SK-N-SH (cell line): ENCODE measurements at regions not wholly inside any gene's neighbourhood (a gene's known extent, or its start where the extent isn't known, plus 50 kb on each side); places are given as distances from the start of the nearest gene placed in this dataset.

Experiments used
- CTCF ChIA-PET: fragments of 300-600, 350-600 bp; formaldehyde crosslinking; extraction: SDS; loops from one replicate; lab custom pipeline; 2021; lab: Yijun Ruan, JAX
- POLR2A ChIA-PET: fragments of 350-600 bp; sonication (Branson Sonifier 250); formaldehyde crosslinking; extraction: SDS; loops from one replicate; lab custom pipeline; 2020; ENCODE audit warnings: antibody characterized with exemption, inconsistent platforms; lab: Yijun Ruan, JAX
- DNase-seq: peaks from one replicate; pipeline ENCODE4 v3.0.0; 2012
- H2AFZ ChIP-seq: fragments of 200-600 bp; sonication (generic); 2 replicates; pipeline ENCODE4 v1.8.1; 2016; ENCODE audit warnings: antibody characterized with exemption, mild to moderate bottlenecking, low read depth
- H3F3A ChIP-seq: fragments of 200-600 bp; sonication (generic); replicated peaks from 2 replicates; pipeline ENCODE3; 2016; ENCODE audit warnings: antibody characterized with exemption, mild to moderate bottlenecking; ENCODE audit not compliant: insufficient read depth
- H3K27ac ChIP-seq, 2 experiments: fragments of 200-500 bp in 1 of 2; fragments of 200-600 bp in 1 of 2; sonication (Bioruptor generic) in 1 of 2; sonication (generic), shearing (Covaris generic) in 1 of 2; 2 replicates each; pipeline versions ENCODE4 v1.5.1 to v1.6.1; 2014 to 2016; ENCODE audit warnings: low read depth in 2 of 2, inconsistent platforms in 1 of 2, low read length in 1 of 2, mild to moderate bottlenecking in 1 of 2, mixed read lengths in 1 of 2
- H3K27me3 ChIP-seq: fragments of 200-600 bp; sonication (generic), shearing (Covaris generic); 2 replicates; pipeline ENCODE4 v1.6.1; 2016; ENCODE audit warnings: mixed run types; ENCODE audit not compliant: insufficient read depth
- H3K36me3 ChIP-seq, 2 experiments: fragments of 200-500 bp in 1 of 2; fragments of 200-600 bp in 1 of 2; sonication (Bioruptor generic) in 1 of 2; sonication (generic) in 1 of 2; replicated peaks in 1 of 2; 2 replicates each; pipeline versions ENCODE3 to v1.5.1; 2014 to 2016; ENCODE audit warnings: low read length in 1 of 2, mild to moderate bottlenecking in 1 of 2; ENCODE audit not compliant: insufficient read depth in 2 of 2, control insufficient read depth in 1 of 2
- H3K4me1 ChIP-seq, 2 experiments: fragments of 200-500 bp in 1 of 2; fragments of 200-600 bp in 1 of 2; sonication (Bioruptor generic) in 1 of 2; sonication (generic), shearing (Covaris generic) in 1 of 2; 2 replicates each; pipeline versions ENCODE4 v1.5.1 to v1.6.1; 2014 to 2016; ENCODE audit warnings: low read depth in 1 of 2, low read length in 1 of 2, mixed run types in 1 of 2; ENCODE audit not compliant: insufficient read depth in 2 of 2, control insufficient read depth in 1 of 2
- H3K4me2 ChIP-seq: fragments of 200-600 bp; sonication (generic), shearing (Covaris generic); 2 replicates; pipeline ENCODE4 v1.6.1; 2017; ENCODE audit warnings: mixed run types
- H3K4me3 ChIP-seq, 2 experiments: fragments of 200-500 bp in 1 of 2; fragments of 200-600 bp in 1 of 2; sonication (Bioruptor generic) in 1 of 2; sonication (generic), shearing (Covaris generic) in 1 of 2; 2 replicates each; pipeline versions ENCODE4 v1.5.1 to v1.8.1; 2014 to 2016; ENCODE audit warnings: low read depth in 2 of 2, inconsistent platforms in 1 of 2, low read length in 1 of 2, mild to moderate bottlenecking in 1 of 2, mixed read lengths in 1 of 2, moderate library complexity in 1 of 2
- H3K79me2 ChIP-seq: fragments of 200-600 bp; sonication (generic); 2 replicates; pipeline ENCODE4 v1.8.1; 2017; ENCODE audit warnings: mild to moderate bottlenecking; ENCODE audit not compliant: insufficient read depth
- H3K9ac ChIP-seq: fragments of 200-600 bp; sonication (generic); 2 replicates; pipeline ENCODE4 v1.6.1; 2017; ENCODE audit warnings: mixed run types
- H3K9me2 ChIP-seq: fragments of 200-600 bp; sonication (generic); 2 replicates; pipeline ENCODE4 v1.6.1; 2017; ENCODE audit warnings: mixed run types
- H3K9me3 ChIP-seq: fragments of 200-600 bp; sonication (generic); 2 replicates; pipeline ENCODE4 v1.6.1; 2017; ENCODE audit warnings: mixed run types, mild to moderate bottlenecking, moderate library complexity
- H4K20me1 ChIP-seq: fragments of 200-600 bp; sonication (generic); 2 replicates; pipeline ENCODE4 v1.6.1; 2017; ENCODE audit warnings: mild to moderate bottlenecking, mixed run types; ENCODE audit not compliant: insufficient read depth
- CHD2 ChIP-seq: fragments of 150-350 bp; IDR thresholded peaks from 2 replicates; pipeline ENCODE4 v1.6.1; 2018; ENCODE audit warnings: low read length; ENCODE audit not compliant: partially characterized antibody
- CTCF ChIP-seq: fragments of 200-600 bp; sonication (generic); IDR thresholded peaks from 2 replicates; pipeline ENCODE4 v1.6.1; 2017; ENCODE audit warnings: antibody characterized with exemption, mild to moderate bottlenecking, moderate library complexity
- EZH2phosphoT487 ChIP-seq: fragments of 200-600 bp; sonication (generic); IDR thresholded peaks from 2 replicates; pipeline ENCODE4 v1.6.1; 2017; ENCODE audit warnings: low read depth, mixed run types, mild to moderate bottlenecking, antibody characterized with exemption, moderate library complexity, borderline replicate concordance
- FOSL2 ChIP-seq: IDR thresholded peaks from 2 replicates; pipeline ENCODE4 v1.4.0; 2012; ENCODE audit warnings: low read depth, mild to moderate bottlenecking, moderate library complexity, borderline replicate concordance
- FOXM1 ChIP-seq: IDR thresholded peaks from 2 replicates; pipeline ENCODE4 v1.4.0; 2012; ENCODE audit warnings: low read depth, mild to moderate bottlenecking
- GABPA ChIP-seq: IDR thresholded peaks from 2 replicates; pipeline ENCODE4 v1.4.0; 2012; ENCODE audit warnings: low read depth, mild to moderate bottlenecking
- MAX ChIP-seq: IDR thresholded peaks from 2 replicates; pipeline ENCODE4 v1.4.0; 2012; ENCODE audit warnings: low read depth
- MEF2A ChIP-seq: IDR thresholded peaks from 2 replicates; pipeline ENCODE4 v1.4.0; 2012; ENCODE audit warnings: low read depth, borderline replicate concordance
- NRF1 ChIP-seq: IDR thresholded peaks from 2 replicates; pipeline ENCODE4 v1.6.1; 2012; ENCODE audit warnings: low read depth, mild to moderate bottlenecking, low read length
- POLR2AphosphoS5 ChIP-seq: IDR thresholded peaks from 2 replicates; pipeline ENCODE4 v1.6.1; 2012; ENCODE audit warnings: low read depth, low read length
- RAD21 ChIP-seq: IDR thresholded peaks from 2 replicates; pipeline ENCODE4 v1.6.1; 2012; ENCODE audit warnings: mild to moderate bottlenecking, low read length
- RCOR1 ChIP-seq: fragments of 150-350 bp; IDR thresholded peaks from 2 replicates; pipeline ENCODE4 v1.6.1; 2017; ENCODE audit warnings: antibody characterized with exemption, low read length
- REST ChIP-seq: IDR thresholded peaks from 2 replicates; pipeline ENCODE4 v1.6.1; 2012; ENCODE audit warnings: mild to moderate bottlenecking, low read depth, low read length, moderate library complexity
- RXRA ChIP-seq: IDR thresholded peaks from 2 replicates; pipeline ENCODE4 v1.4.0; 2012; ENCODE audit warnings: low read depth, mild to moderate bottlenecking, borderline replicate concordance
- SIN3A ChIP-seq: IDR thresholded peaks from 2 replicates; pipeline ENCODE4 v1.6.1; 2012; ENCODE audit warnings: low read depth, mild to moderate bottlenecking, low read length, moderate library complexity, borderline replicate concordance
- SMC3 ChIP-seq: IDR thresholded peaks from 2 replicates; pipeline ENCODE4 v1.6.1; 2012; ENCODE audit warnings: low read depth, low read length, improper control_type of control experiment
- TCF12 ChIP-seq: IDR thresholded peaks from 2 replicates; pipeline ENCODE4 v1.4.0; 2012
- USF2 ChIP-seq: fragments of 150-350 bp; IDR thresholded peaks from 2 replicates; pipeline ENCODE4 v1.6.1; 2017; ENCODE audit warnings: antibody characterized with exemption, low read length, low read depth, borderline replicate concordance
- YY1 ChIP-seq: IDR thresholded peaks from 2 replicates; pipeline ENCODE4 v1.4.0; 2012; ENCODE audit warnings: low read depth, mild to moderate bottlenecking
- TF ChIP-seq, protein P1 (sequence below): IDR thresholded peaks from 2 replicates; pipeline ENCODE4; 2012

DNA sequence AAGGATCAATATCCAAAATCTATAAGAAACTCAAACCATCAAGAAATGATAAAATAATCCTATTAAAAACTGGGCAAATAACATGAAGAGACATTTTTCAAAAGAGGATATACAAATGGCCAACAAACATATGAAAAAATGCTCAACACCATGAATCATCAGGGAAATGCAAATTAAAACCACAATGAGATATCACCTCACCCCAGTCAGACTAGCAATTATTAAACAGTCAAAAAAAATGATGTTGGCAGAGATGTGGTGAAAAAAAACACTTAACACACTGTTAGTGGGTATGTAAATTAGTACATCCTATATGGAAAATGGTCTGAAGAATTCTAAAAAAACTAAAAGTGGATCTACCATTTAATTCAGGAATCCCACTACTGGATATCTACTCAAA is 379.0 kb upstream of the SOX9 start:
- Histone ChIP-seq H3K79me2 (no peaks in the 10 kb centered on the region), H3K4me1 (no peaks in the 10 kb centered on the region), H3K36me3 (no peaks in the 10 kb centered on the region), H3K9me3 (no peaks in the 10 kb centered on the region), H3K9ac (no peak overlapping the region), H3K4me2 (no peak overlapping the region), H3K27me3 (no peaks in the 10 kb centered on the region), H3F3A (no peaks in the 10 kb centered on the region), H3K27ac (no peak overlapping the region), H2AFZ (no peak overlapping the region), H3K4me3 (no peak overlapping the region), H3K9me2 (no peaks in the 10 kb centered on the region), H4K20me1 (no peaks in the 10 kb centered on the region)
- DNase-seq: no peak
- no peak for TF ChIP-seq TCF12
- TF ChIP-seq CHD2: no peak
- TF ChIP-seq EZH2phosphoT487: no peak
- TF ChIP-seq, protein P1, sequence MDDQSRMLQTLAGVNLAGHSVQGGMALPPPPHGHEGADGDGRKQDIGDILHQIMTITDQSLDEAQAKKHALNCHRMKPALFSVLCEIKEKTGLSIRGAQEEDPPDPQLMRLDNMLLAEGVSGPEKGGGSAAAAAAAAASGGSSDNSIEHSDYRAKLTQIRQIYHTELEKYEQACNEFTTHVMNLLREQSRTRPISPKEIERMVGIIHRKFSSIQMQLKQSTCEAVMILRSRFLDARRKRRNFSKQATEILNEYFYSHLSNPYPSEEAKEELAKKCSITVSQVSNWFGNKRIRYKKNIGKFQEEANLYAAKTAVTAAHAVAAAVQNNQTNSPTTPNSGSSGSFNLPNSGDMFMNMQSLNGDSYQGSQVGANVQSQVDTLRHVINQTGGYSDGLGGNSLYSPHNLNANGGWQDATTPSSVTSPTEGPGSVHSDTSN: no peak
- TF ChIP-seq RAD21: no peak
- TF ChIP-seq RXRA: no peak
- TF ChIP-seq MAX: no peak
- TF ChIP-seq SIN3A: no peak
- no peak for TF ChIP-seq SMC3
- TF ChIP-seq MEF2A: no peak
- TF ChIP-seq GABPA: no peak
- no peak for TF ChIP-seq FOSL2
- TF ChIP-seq RCOR1: no peak
- TF ChIP-seq CTCF: no peak
- no peak for TF ChIP-seq FOXM1
- no peak for TF ChIP-seq POLR2AphosphoS5
- TF ChIP-seq USF2: no peak
- TF ChIP-seq NRF1: no peak
- TF ChIP-seq REST: no peak
- TF ChIP-seq YY1: no peak
- POLR2A ChIA-PET: no interaction called here
- CTCF ChIA-PET: no interaction called here
